Tibial artery (tissue), 4 donors: ENCODE measurements at regions not wholly inside any gene's neighbourhood (a gene's known extent, or its start where the extent isn't known, plus 50 kb on each side); places are given as distances from the start of the nearest gene placed in this dataset.

Experiments used
- DNase-seq, 2 donors: peaks; one replicate each; pipeline ENCODE4 v3.0.0-alpha.2; 2019
- H3K27ac ChIP-seq, 2 donors: fragments of 200-600 bp; sonication (generic) in 1 of 2; 1 replicate in 1 of 2; 2 replicates in 1 of 2; pipeline ENCODE4 v1.5.1; 2018 to 2019; ENCODE audit warnings: mild to moderate bottlenecking in 1 of 2
- H3K27me3 ChIP-seq, 2 donors: fragments of 200-600 bp; sonication (generic) in 1 of 2; one replicate each; pipeline versions ENCODE4 v1.5.1 to v1.6.0; 2016 to 2019
- H3K36me3 ChIP-seq, 3 donors: fragments of 200-600 bp; sonication (generic) in 2 of 3; one replicate each; pipeline ENCODE4 v1.5.1; 2016 to 2019; ENCODE audit warnings: mild to moderate bottlenecking in 2 of 3
- H3K4me1 ChIP-seq, 4 donors: fragments of 200-600 bp; sonication (generic) in 2 of 4; 1 replicate in 3 of 4; 2 replicates in 1 of 4; pipeline ENCODE4 v1.5.1; 2016 to 2019
- H3K4me3 ChIP-seq, 2 donors: fragments of 200-600 bp; sonication (generic) in 1 of 2; 1 replicate in 1 of 2; 2 replicates in 1 of 2; pipeline ENCODE4 v1.5.1; 2018 to 2019; ENCODE audit warnings: mild to moderate bottlenecking in 2 of 2
- H3K9me3 ChIP-seq, 3 donors: fragments of 200-600 bp; sonication (generic) in 1 of 3; one replicate each; pipeline ENCODE4 v1.5.1; 2016 to 2019
- CTCF ChIP-seq, 2 experiments: fragments of 200-600 bp in 1 of 2; fragments of 450-650 bp in 1 of 2; IDR thresholded peaks; one replicate each; pipeline ENCODE4 v1.5.1; 2017 to 2019; ENCODE audit warnings: antibody characterized with exemption in 2 of 2, mild to moderate bottlenecking in 1 of 2, moderate library complexity in 1 of 2
- intact Hi-C: fragments of 100-400 bp; cut with DNase I; formaldehyde crosslinking; loops from one replicate; pipeline ENCODE4 v1.15.0; 2023; ENCODE audit warnings: low total_unique reads

- DNase-seq = no peak
- H3K27ac ChIP-seq = no peak overlapping the region
- intact Hi-C loops = no loop called here
- TF ChIP-seq CTCF (IDR thresholded peaks at IDR 0.05) = no peak
- no peak overlapping the region for H3K4me3 ChIP-seq
- H3K9me3 ChIP-seq = no peaks in the 10 kb centered on the region
- H3K36me3 ChIP-seq = no peaks in the 10 kb centered on the region
- no peaks in the 10 kb centered on the region for H3K4me1 ChIP-seq
- H3K27me3 ChIP-seq = no peaks in the 10 kb centered on the region
Measured at GRCh38 chr5:17069995-17070511, 134.0 kb upstream of the MYO10 start.

GRCh38 chr5:17070647-17071046 is 134.6 kb upstream of the MYO10 start:
- Histone ChIP-seq H3K27ac (no peak overlapping the region), H3K27me3 (no peaks in the 10 kb centered on the region), H3K9me3 (no peaks in the 10 kb centered on the region), H3K36me3 (no peaks in the 10 kb centered on the region), H3K4me1 (no peaks in the 10 kb centered on the region), H3K4me3 (no peak overlapping the region)
- TF ChIP-seq CTCF (IDR thresholded peaks at IDR 0.05) = no peak
- no peak for DNase-seq
- intact Hi-C loops = no loop called here

- H3K9me3 ChIP-seq = no peaks in the 10 kb centered on the region
- no peaks in the 10 kb centered on the region for H3K36me3 ChIP-seq
- no peaks in the 10 kb centered on the region for H3K4me1 ChIP-seq
- no peak for DNase-seq
- H3K27me3 ChIP-seq = no peaks in the 10 kb centered on the region
- intact Hi-C loops = no loop called here
- H3K27ac ChIP-seq = no peak overlapping the region
- no peak for TF ChIP-seq CTCF (IDR thresholded peaks at IDR 0.05)
- no peak overlapping the region for H3K4me3 ChIP-seq
Measured at GRCh38 chr5:17075236-17075635, 139.1 kb upstream of the MYO10 start.

GRCh38 chr5:17076272-17076671 is 140.2 kb upstream of the MYO10 start:
- no peak overlapping the region for H3K4me3 ChIP-seq
- H3K4me1 ChIP-seq = no peaks in the 10 kb centered on the region
- no peak for DNase-seq
- no peaks in the 10 kb centered on the region for H3K9me3 ChIP-seq
- H3K36me3 ChIP-seq = no peaks in the 10 kb centered on the region
- no peak for TF ChIP-seq CTCF (IDR thresholded peaks at IDR 0.05)
- no peaks in the 10 kb centered on the region for H3K27me3 ChIP-seq
- intact Hi-C loops = no loop called here
- H3K27ac ChIP-seq = no peak overlapping the region

GRCh38 chr5:17077440-17078233 is 139.8 kb upstream of the BASP1 start:
- Histone ChIP-seq H3K27me3 (no peaks in the 10 kb centered on the region), H3K4me3 (no peak overlapping the region), H3K36me3 (no peaks in the 10 kb centered on the region), H3K27ac (no peak overlapping the region), H3K9me3 (no peaks in the 10 kb centered on the region), H3K4me1 (no peaks in the 10 kb centered on the region)
- no peak for DNase-seq
- intact Hi-C loops = no loop called here
- TF ChIP-seq CTCF (IDR thresholded peaks at IDR 0.05) = no peak
